DND-41 (cell line): ENCODE measurements at regions not wholly inside any gene's neighbourhood (a gene's known extent, or its start where the extent isn't known, plus 50 kb on each side); places are given as distances from the start of the nearest gene placed in this dataset.

Experiments used
- ATAC-seq: fragments of 200-7000 bp; cut with Tn5 transposase; 3 replicates; pipeline ENCODE4 v1.9.1; 2021; ENCODE audit warnings: low read depth; ENCODE audit not compliant: insufficient read depth
- DNase-seq: peaks from one replicate; pipeline ENCODE4 v3.0.0-alpha.2; 2020
- H2AFZ ChIP-seq: 2 replicates; pipeline ENCODE4 v1.6.0; 2012; ENCODE audit warnings: low read depth, low read length
- H3K27ac ChIP-seq: 2 replicates; pipeline ENCODE4 v1.5.1; 2012; ENCODE audit warnings: low read length, inconsistent platforms
- H3K27me3 ChIP-seq: fragments of 200-600 bp; sonication (generic); 2 replicates; pipeline ENCODE4 v1.6.0; 2012; ENCODE audit warnings: low read length, mild to moderate bottlenecking, inconsistent platforms; ENCODE audit not compliant: insufficient read depth, poor library complexity
- H3K36me3 ChIP-seq: 2 replicates; pipeline ENCODE4 v1.5.1; 2012; ENCODE audit warnings: low read length, inconsistent platforms; ENCODE audit not compliant: insufficient read depth
- H3K4me1 ChIP-seq: 2 replicates; pipeline ENCODE4 v1.5.1; 2012; ENCODE audit warnings: mild to moderate bottlenecking, low read length; ENCODE audit not compliant: insufficient read depth
- H3K4me2 ChIP-seq: 2 replicates; pipeline ENCODE4 v1.6.0; 2012; ENCODE audit warnings: mild to moderate bottlenecking, moderate library complexity, low read length, inconsistent platforms; ENCODE audit not compliant: insufficient read depth
- H3K4me3 ChIP-seq, 2 experiments: fragments of 200-600 bp in 1 of 2; shearing (Covaris generic) in 1 of 2; 2 replicates each; pipeline ENCODE4 v1.5.1; 2012 to 2016; ENCODE audit warnings: inconsistent platforms in 2 of 2, low read length in 2 of 2, mild to moderate bottlenecking in 2 of 2, low read depth in 1 of 2, moderate library complexity in 1 of 2
- H3K79me2 ChIP-seq: 2 replicates; pipeline ENCODE4 v1.6.0; 2012; ENCODE audit warnings: low read length, inconsistent platforms; ENCODE audit not compliant: insufficient read depth
- H3K9ac ChIP-seq: 2 replicates; pipeline ENCODE4 v1.6.0; 2012; ENCODE audit warnings: low read depth, mild to moderate bottlenecking, inconsistent platforms, low read length, moderate library complexity
- H3K9me3 ChIP-seq: 2 replicates; pipeline ENCODE4 v1.5.1; 2012; ENCODE audit warnings: low read length, moderate library complexity, mild to moderate bottlenecking, inconsistent platforms; ENCODE audit not compliant: insufficient read depth, severe bottlenecking
- H4K20me1 ChIP-seq: 2 replicates; pipeline ENCODE4 v1.6.0; 2012; ENCODE audit warnings: low read length; ENCODE audit not compliant: insufficient read depth
- EZH2 ChIP-seq: IDR thresholded peaks from 3 replicates; pipeline ENCODE4 v1.6.1; 2012; ENCODE audit warnings: borderline replicate concordance, low read depth, mild to moderate bottlenecking, moderate library complexity, low read length, inconsistent platforms; ENCODE audit not compliant: severe bottlenecking
- TF ChIP-seq, protein P1 (sequence below): IDR thresholded peaks from 2 replicates; pipeline ENCODE4 v1.5.1; 2012; ENCODE audit warnings: borderline replicate concordance, low read length, moderate library complexity, mild to moderate bottlenecking; ENCODE audit not compliant: poor library complexity, severe bottlenecking; ENCODE audit errors: extremely low read depth

DNA sequence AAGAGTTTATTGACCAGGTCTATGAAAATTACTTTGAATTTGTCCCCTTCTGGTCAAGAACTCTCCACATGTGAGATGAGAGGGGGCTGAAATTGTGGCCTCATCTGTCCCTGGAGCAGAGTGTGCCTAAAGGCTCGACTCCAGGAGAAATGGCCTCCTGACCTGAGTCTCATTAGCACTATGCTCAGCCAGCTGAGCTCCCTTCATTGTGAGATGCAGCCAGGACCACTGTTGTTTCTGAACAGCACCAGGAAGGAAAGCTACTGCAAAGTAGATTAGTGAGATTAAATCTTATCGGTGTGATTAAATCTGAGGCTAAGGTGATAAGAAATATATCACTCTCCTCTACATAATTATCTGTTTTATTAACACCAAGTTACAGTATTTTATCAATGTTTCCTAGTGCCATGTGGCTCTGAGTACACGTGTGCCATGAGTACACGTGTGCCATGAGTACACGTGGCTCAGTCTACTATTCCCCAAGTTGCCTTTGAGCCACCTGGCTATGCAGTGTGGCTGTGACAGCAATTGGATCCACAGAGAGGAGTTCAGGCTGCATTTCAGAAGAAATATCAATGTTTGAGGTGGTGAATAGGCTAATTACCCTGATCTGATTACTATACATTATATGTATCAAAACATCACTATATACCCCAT is 126.9 kb downstream of the IPMK start:
- Histone ChIP-seq H3K4me3 (no peak overlapping the region), H3K4me2 (no peak overlapping the region), H3K9me3 (no peaks in the 10 kb centered on the region), H2AFZ (no peak overlapping the region), H3K36me3 (no peaks in the 10 kb centered on the region), H4K20me1 (no peaks in the 10 kb centered on the region), H3K9ac (no peak overlapping the region), H3K4me1 (no peaks in the 10 kb centered on the region), H3K27me3 (no peaks in the 10 kb centered on the region), H3K27ac (no peak overlapping the region), H3K79me2 (no peaks in the 10 kb centered on the region)
- no peak for DNase-seq
- TF ChIP-seq EZH2 = no peak
- TF ChIP-seq, protein P1, sequence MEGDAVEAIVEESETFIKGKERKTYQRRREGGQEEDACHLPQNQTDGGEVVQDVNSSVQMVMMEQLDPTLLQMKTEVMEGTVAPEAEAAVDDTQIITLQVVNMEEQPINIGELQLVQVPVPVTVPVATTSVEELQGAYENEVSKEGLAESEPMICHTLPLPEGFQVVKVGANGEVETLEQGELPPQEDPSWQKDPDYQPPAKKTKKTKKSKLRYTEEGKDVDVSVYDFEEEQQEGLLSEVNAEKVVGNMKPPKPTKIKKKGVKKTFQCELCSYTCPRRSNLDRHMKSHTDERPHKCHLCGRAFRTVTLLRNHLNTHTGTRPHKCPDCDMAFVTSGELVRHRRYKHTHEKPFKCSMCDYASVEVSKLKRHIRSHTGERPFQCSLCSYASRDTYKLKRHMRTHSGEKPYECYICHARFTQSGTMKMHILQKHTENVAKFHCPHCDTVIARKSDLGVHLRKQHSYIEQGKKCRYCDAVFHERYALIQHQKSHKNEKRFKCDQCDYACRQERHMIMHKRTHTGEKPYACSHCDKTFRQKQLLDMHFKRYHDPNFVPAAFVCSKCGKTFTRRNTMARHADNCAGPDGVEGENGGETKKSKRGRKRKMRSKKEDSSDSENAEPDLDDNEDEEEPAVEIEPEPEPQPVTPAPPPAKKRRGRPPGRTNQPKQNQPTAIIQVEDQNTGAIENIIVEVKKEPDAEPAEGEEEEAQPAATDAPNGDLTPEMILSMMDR = no peak
- no peak for ATAC-seq

DNA sequence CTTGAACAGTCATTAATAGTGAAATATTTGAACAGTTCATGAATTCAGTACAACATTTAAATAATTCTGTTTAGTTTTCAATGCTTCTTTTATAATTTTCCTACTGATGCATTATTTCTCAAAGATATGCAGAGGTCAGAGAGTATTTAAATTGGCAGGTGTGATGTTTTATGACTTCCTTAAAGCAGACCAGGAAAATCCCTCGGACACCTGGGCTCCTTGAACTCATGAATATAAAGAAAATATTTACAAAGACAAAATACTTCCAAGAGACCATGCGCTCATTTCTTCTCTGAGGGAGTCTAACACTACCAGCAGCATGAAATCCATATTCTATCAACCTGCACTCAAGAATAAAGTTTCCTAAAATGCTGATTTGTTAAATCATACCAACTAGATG is 127.6 kb downstream of the IPMK start:
- no peak overlapping the region for H2AFZ ChIP-seq
- DNase-seq (no peak), ATAC-seq (no peak)
- H3K36me3 ChIP-seq = no peaks in the 10 kb centered on the region
- no peaks in the 10 kb centered on the region for H3K4me1 ChIP-seq
- H4K20me1 ChIP-seq = no peaks in the 10 kb centered on the region
- H3K79me2 ChIP-seq = no peaks in the 10 kb centered on the region
- H3K4me2 ChIP-seq = no peak overlapping the region
- TF ChIP-seq, protein P1 = no peak
- no peak for TF ChIP-seq EZH2
- H3K9ac ChIP-seq = no peak overlapping the region
- H3K4me3 ChIP-seq = no peak overlapping the region
- H3K27ac ChIP-seq = no peak overlapping the region
- no peaks in the 10 kb centered on the region for H3K27me3 ChIP-seq
- H3K9me3 ChIP-seq = no peaks in the 10 kb centered on the region

DNA sequence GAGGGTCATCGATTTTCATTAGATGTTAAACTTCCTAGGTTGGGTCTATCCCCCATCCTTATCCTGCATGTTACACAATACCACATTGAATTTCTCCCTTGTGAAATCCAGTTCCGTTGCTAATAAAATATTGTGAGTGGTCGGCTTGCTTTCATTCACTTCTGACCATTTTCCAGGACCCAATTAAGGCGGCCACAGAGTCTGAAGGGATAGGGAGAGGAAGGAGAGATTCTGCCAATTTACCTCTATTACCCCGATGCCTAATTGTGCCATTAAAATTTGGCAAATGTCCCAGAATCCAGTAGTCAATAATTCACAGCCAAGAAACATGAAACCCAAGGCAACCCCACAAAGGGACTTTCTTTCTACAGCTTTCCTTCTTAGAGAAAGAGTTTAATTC is 129.9 kb downstream of the IPMK start:
- H3K4me1 ChIP-seq = no peaks in the 10 kb centered on the region
- ATAC-seq = no peak
- H2AFZ ChIP-seq = no peak overlapping the region
- H3K27ac ChIP-seq = no peak overlapping the region
- no peaks in the 10 kb centered on the region for H4K20me1 ChIP-seq
- DNase-seq = no peak
- no peak for TF ChIP-seq EZH2
- TF ChIP-seq, protein P1 = no peak
- H3K4me3 ChIP-seq = no peak overlapping the region
- H3K9ac ChIP-seq = no peak overlapping the region
- no peaks in the 10 kb centered on the region for H3K9me3 ChIP-seq
- no peaks in the 10 kb centered on the region for H3K79me2 ChIP-seq
- no peak overlapping the region for H3K4me2 ChIP-seq
- no peaks in the 10 kb centered on the region for H3K27me3 ChIP-seq
- no peaks in the 10 kb centered on the region for H3K36me3 ChIP-seq
